ENCODE measurements at regions not wholly inside any gene's neighbourhood (a gene's known extent, or its start where the extent isn't known, plus 50 kb on each side); places are given as distances from the start of the nearest gene placed in this dataset.

- TF ChIP-seq CTCF (IDR thresholded peaks at IDR 0.05; ENCODE audit: insufficient read depth, low read depth, low read length) = no peak
- TF ChIP-seq EZH2 (IDR thresholded peaks at IDR 0.05; ENCODE audit: insufficient read depth, low read length) = no peak
Observed at GRCh38 chr7:46344533-46344932, 423.5 kb upstream of the IGFBP3 start.
